Thyroid gland (tissue), 4 donors: ENCODE measurements at regions not wholly inside any gene's neighbourhood (a gene's known extent, or its start where the extent isn't known, plus 50 kb on each side); places are given as distances from the start of the nearest gene placed in this dataset.

Experiments
- POLR2A ChIP-seq, 2 donors: fragments of 450-650 bp; IDR thresholded peaks; one replicate each; pipeline ENCODE4 v1.6.1; 2017; ENCODE audit warnings: antibody characterized with exemption in 2 of 2, mild to moderate bottlenecking in 2 of 2, moderate library complexity in 1 of 2
- TF ChIP-seq, protein P1 (sequence below), 6 experiments: fragments of 200-600 bp in 3 of 6; fragments of 450-650 bp in 3 of 6; sonication (generic) in 3 of 6; IDR thresholded peaks; one replicate each; pipeline ENCODE4 v1.5.1; 2016 to 2019; ENCODE audit warnings: antibody characterized with exemption in 6 of 6, mild to moderate bottlenecking in 2 of 6, inconsistent platforms in 1 of 6, moderate library complexity in 1 of 6

DNA sequence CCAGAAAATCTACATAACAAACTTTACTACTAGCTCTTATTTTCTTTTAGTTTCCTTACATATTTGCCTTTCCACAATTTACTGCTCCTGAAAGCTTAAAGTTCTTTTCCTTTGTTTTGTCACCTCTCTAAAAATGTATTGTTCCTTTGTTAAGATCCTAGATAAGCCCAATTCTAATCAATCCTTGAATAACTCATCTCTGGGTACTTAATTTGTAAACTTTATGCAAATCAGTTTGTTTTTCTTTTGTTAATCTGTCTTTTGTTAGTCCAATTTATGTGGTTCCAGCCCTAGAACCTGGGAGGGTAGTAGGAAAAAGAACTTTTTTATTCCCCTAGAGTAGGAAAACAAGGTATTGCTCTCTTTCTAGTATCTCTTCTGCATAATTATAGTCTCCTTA, 444.7 kb downstream of the PCDH10 start:
- TF ChIP-seq, protein P1, sequence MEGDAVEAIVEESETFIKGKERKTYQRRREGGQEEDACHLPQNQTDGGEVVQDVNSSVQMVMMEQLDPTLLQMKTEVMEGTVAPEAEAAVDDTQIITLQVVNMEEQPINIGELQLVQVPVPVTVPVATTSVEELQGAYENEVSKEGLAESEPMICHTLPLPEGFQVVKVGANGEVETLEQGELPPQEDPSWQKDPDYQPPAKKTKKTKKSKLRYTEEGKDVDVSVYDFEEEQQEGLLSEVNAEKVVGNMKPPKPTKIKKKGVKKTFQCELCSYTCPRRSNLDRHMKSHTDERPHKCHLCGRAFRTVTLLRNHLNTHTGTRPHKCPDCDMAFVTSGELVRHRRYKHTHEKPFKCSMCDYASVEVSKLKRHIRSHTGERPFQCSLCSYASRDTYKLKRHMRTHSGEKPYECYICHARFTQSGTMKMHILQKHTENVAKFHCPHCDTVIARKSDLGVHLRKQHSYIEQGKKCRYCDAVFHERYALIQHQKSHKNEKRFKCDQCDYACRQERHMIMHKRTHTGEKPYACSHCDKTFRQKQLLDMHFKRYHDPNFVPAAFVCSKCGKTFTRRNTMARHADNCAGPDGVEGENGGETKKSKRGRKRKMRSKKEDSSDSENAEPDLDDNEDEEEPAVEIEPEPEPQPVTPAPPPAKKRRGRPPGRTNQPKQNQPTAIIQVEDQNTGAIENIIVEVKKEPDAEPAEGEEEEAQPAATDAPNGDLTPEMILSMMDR (IDR thresholded peaks at IDR 0.05), result no peak
- TF ChIP-seq POLR2A (IDR thresholded peaks at IDR 0.05), result no peak
